MCF 10A (cell line): ENCODE measurements at regions not wholly inside any gene's neighbourhood (a gene's known extent, or its start where the extent isn't known, plus 50 kb on each side); places are given as distances from the start of the nearest gene placed in this dataset.
"Not testable (repeated sequence)": the region's sequence is repeated elsewhere in the genome, so short reads cannot be mapped to it uniquely, and the experiment has no call there.

Experiments used
- BruUV-seq: library from RNA; stranded (reverse); fragments of 400-500 nt; replicated peaks from 2 replicates; lab custom pipeline; 2021; lab: Mats Ljungman, UMichigan
- CTCF ChIA-PET: fragments of 300-600 bp; sonication (Branson Sonifier 250); formaldehyde crosslinking; extraction: SDS; loops from one replicate; lab custom pipeline; 2021; ENCODE audit warnings: antibody characterized with exemption, inconsistent platforms; lab: Yijun Ruan, JAX
- POLR2A ChIA-PET: fragments of 300-600, 350-650 bp; sonication (Branson Sonifier 250); formaldehyde crosslinking; extraction: SDS; loops from one replicate; lab custom pipeline; 2020; ENCODE audit warnings: antibody characterized with exemption, inconsistent platforms; lab: Yijun Ruan, JAX
- DNase-seq: peaks from one replicate; pipeline ENCODE4 v3.0.0-alpha.2; 2018; ENCODE audit not compliant: unreplicated experiment
- H3K27ac Mint-ChIP-seq: one replicate; pipeline ENCODE4 v1.8.0; 2022; ENCODE audit warnings: mild to moderate bottlenecking, low read depth, mixed read lengths; ENCODE audit not compliant: unreplicated experiment
- H3K27me3 Mint-ChIP-seq: one replicate; pipeline ENCODE4 v1.8.0; 2022; ENCODE audit warnings: mixed read lengths; ENCODE audit not compliant: insufficient read depth, unreplicated experiment
- H3K36me3 Mint-ChIP-seq: one replicate; pipeline ENCODE4 v1.8.0; 2022; ENCODE audit warnings: mild to moderate bottlenecking, moderate library complexity, mixed read lengths; ENCODE audit not compliant: insufficient read depth, unreplicated experiment
- H3K4me1 Mint-ChIP-seq: one replicate; pipeline ENCODE4 v1.8.0; 2022; ENCODE audit warnings: mixed read lengths; ENCODE audit not compliant: insufficient read depth, unreplicated experiment
- H3K4me3 Mint-ChIP-seq: one replicate; pipeline ENCODE4 v1.8.0; 2022; ENCODE audit warnings: mild to moderate bottlenecking, moderate library complexity, mixed read lengths; ENCODE audit not compliant: unreplicated experiment
- H3K9me3 Mint-ChIP-seq: one replicate; pipeline ENCODE4 v1.8.0; 2022; ENCODE audit warnings: mixed read lengths; ENCODE audit not compliant: unreplicated experiment
- intact Hi-C: fragments of 100-400 bp; cut with micrococcal nuclease; formaldehyde crosslinking; loops from 2 replicates; pipeline ENCODE4 v1.14.1; 2022
- TF ChIP-seq, protein P1 (sequence below): fragments of 200-600 bp; IDR thresholded peaks from one replicate; pipeline ENCODE4 v1.8.0; 2022; ENCODE audit warnings: antibody characterized with exemption, mild to moderate bottlenecking; ENCODE audit not compliant: unreplicated experiment

DNA sequence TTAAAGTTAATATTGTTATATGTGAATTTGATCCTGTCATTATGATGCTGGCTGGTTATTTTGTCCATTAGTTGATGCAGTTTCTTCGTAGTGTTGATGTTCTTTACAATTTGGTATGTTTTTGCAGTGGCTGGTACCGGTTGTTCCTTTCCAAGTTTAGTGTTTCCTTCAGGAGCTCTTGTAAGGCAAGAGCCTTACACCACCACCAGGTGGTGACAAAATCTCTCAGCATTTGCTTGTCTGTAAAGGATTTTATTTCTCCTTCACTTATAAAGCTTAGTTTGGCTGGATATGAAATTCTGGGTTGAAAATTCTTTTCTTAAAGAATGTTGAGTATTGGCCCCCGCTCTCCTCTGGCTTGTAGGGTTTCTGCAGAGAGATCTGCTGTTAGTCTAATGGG lies 86.4 kb upstream of the UNC13C start:
- DNase-seq, result peak; percentile 33
- H3K4me3 Mint-ChIP-seq, H3K27ac Mint-ChIP-seq, H3K4me1 Mint-ChIP-seq, H3K36me3 Mint-ChIP-seq, H3K9me3 Mint-ChIP-seq, BruUV-seq, intact Hi-C loops: not testable (repeated sequence)
- TF ChIP-seq, protein P1, sequence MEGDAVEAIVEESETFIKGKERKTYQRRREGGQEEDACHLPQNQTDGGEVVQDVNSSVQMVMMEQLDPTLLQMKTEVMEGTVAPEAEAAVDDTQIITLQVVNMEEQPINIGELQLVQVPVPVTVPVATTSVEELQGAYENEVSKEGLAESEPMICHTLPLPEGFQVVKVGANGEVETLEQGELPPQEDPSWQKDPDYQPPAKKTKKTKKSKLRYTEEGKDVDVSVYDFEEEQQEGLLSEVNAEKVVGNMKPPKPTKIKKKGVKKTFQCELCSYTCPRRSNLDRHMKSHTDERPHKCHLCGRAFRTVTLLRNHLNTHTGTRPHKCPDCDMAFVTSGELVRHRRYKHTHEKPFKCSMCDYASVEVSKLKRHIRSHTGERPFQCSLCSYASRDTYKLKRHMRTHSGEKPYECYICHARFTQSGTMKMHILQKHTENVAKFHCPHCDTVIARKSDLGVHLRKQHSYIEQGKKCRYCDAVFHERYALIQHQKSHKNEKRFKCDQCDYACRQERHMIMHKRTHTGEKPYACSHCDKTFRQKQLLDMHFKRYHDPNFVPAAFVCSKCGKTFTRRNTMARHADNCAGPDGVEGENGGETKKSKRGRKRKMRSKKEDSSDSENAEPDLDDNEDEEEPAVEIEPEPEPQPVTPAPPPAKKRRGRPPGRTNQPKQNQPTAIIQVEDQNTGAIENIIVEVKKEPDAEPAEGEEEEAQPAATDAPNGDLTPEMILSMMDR, result peak; percentile 43
- H3K27me3 Mint-ChIP-seq, result peaks cover 34% of the 10 kb centered on the region
- ChIA-PET POLR2A (interaction anchor here (0.5 to 1.7 kb wide), 2 partner anchors 18 to 185 kb away, joined by 4 to 6 read pairs; no protein-coding TSS in a partner anchor), CTCF (interaction anchor here (0.6 to 2.4 kb wide), 13 partner anchors 9 to 1277 kb away, joined by 3 to 6 read pairs (median 3); no protein-coding TSS in a partner anchor)

DNA sequence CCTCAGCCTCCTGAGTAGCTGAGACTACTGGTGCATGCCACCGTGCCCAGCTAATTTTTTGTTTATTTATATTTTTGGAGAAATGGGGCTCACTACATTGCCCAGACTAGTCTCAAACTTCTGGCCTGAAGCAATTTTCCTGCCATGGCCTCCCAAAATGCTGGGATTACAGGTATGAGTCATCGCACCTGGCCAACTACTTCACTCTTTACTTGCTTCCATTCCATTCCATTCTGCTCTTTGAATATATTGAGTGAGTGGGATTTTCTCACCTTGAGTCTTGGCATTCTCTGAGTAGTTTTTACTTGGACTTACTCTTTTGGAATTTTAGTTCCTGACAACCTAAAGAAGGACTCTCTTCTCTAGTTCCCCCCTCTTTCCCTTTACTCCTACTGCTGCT lies 93.8 kb upstream of the UNC13C start:
- Mint-ChIP-seq H3K27ac (no peak overlapping the region), H3K9me3 (no peaks in the 10 kb centered on the region), H3K27me3 (peaks cover 18% of the 10 kb centered on the region), H3K4me1 (peaks cover 5% of the 10 kb centered on the region), H3K36me3 (no peaks in the 10 kb centered on the region), H3K4me3 (no peak overlapping the region)
- ChIA-PET CTCF (no interaction called here), POLR2A (no interaction called here)
- intact Hi-C loops, result no loop called here
- DNase-seq, result peak; percentile 22
- no TSS peak for BruUV-seq
- TF ChIP-seq, protein P1, result no peak

DNA sequence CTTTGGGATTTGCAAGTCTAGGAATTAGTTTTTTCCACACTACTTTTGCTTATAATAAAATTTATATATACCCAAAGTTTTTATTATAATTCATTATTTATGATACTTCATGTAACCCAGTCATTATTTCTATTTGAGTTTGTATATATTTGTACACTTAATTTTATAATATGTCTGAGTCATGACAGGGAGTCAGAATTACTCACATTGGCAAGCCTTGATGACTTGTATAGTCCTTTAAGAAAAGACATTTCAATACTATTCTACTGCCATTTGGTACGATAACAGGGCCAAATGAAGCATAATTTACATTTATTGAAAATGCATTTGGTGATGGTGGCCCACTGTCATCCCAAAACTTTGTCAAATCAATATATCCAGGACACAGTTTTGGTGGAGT lies 95.9 kb upstream of the UNC13C start:
- ChIA-PET CTCF (no interaction called here), POLR2A (no interaction called here)
- intact Hi-C loops, result no loop called here
- Mint-ChIP-seq H3K27ac (no peak overlapping the region), H3K36me3 (no peaks in the 10 kb centered on the region), H3K4me1 (peaks cover 5% of the 10 kb centered on the region), H3K9me3 (no peaks in the 10 kb centered on the region), H3K27me3 (peaks cover 18% of the 10 kb centered on the region), H3K4me3 (no peak overlapping the region)
- DNase-seq, result no peak
- TF ChIP-seq, protein P1, result no peak
- no TSS peak for BruUV-seq

DNA sequence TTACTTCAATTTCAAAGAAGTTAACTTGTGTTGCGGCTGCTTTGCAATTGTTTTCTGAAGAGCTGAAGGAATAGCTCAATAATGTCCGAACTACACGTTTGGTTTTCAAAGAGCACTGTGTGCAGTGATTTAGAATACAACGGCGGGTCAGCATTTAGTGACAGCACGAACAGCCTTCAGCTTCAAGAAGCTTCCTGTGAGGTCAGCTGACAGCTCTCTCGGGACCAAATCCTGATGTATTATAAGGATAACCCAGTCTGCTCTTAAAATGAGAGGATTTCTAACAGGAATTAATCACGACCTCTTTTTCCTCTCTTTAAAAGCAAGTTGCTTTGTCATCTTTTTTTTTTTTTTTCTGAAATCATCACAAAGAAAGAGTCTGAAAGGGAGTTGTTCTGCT lies 97.9 kb upstream of the UNC13C start:
- CTCF ChIA-PET, result interaction anchor here (0.7 to 1.1 kb wide), 4 partner anchors 11 to 1316 kb away, joined by 3 to 4 read pairs (median 4); partner anchors contain the start of gene RSL24D1

More for the DNA sequence above, 97.9 kb upstream of the UNC13C start:
- DNase-seq, result no peak
- Mint-ChIP-seq H3K36me3 (no peaks in the 10 kb centered on the region), H3K4me1 (peaks cover 5% of the 10 kb centered on the region), H3K9me3 (no peaks in the 10 kb centered on the region), H3K27me3 (peaks cover 18% of the 10 kb centered on the region), H3K27ac (no peak overlapping the region), H3K4me3 (no peak overlapping the region)
- TF ChIP-seq, protein P1, result no peak
- BruUV-seq, result no TSS peak
- POLR2A ChIA-PET, result no interaction called here
- intact Hi-C loops, result no loop called here
